ENCODE measurements at regions not wholly inside any gene's neighbourhood (a gene's known extent, or its start where the extent isn't known, plus 50 kb on each side); places are given as distances from the start of the nearest gene placed in this dataset.

- no peaks in the 10 kb centered on the region for H3K4me1 Mint-ChIP-seq
- H3K27me3 Mint-ChIP-seq (ENCODE audit: insufficient read depth) = peaks cover 4% of the 10 kb centered on the region
- H3K9me3 ChIP-seq (ENCODE audit: control insufficient read depth, low read length) = peaks cover 14% of the 10 kb centered on the region
- peaks cover 16% of the 10 kb centered on the region for H3K9me3 Mint-ChIP-seq
- no peak overlapping the region for H3K9ac ChIP-seq (ENCODE audit: extremely low read depth, low read length, poor library complexity, severe bottlenecking)
- no peak overlapping the region for H3K4me3 ChIP-seq (ENCODE audit: low read length)
- 70 to 74% methylated on average over 7 to 9 of the region's 9 CpGs for WGBS, 2 experiments (ENCODE audit: insufficient coverage in 1 of 2, insufficient read length in 1 of 2)
- H3K36me3 Mint-ChIP-seq (ENCODE audit: low read depth) = peaks cover 4% of the 10 kb centered on the region
- H3K4me1 ChIP-seq (ENCODE audit: control insufficient read depth, insufficient read depth, low read length) = no peaks in the 10 kb centered on the region
- H3K27ac ChIP-seq (ENCODE audit: low read depth, low read length) = no peak overlapping the region
- peak; percentile 71 for DNase-seq
- no peaks in the 10 kb centered on the region for H3K27me3 ChIP-seq (ENCODE audit: control insufficient read depth, insufficient read depth, low read length, poor library complexity, severe bottlenecking)
- H3K36me3 ChIP-seq (ENCODE audit: control insufficient read depth, insufficient read depth, low read length) = no peaks in the 10 kb centered on the region
- no peak overlapping the region for H3K4me3 Mint-ChIP-seq
- TF ChIP-seq, protein P1, sequence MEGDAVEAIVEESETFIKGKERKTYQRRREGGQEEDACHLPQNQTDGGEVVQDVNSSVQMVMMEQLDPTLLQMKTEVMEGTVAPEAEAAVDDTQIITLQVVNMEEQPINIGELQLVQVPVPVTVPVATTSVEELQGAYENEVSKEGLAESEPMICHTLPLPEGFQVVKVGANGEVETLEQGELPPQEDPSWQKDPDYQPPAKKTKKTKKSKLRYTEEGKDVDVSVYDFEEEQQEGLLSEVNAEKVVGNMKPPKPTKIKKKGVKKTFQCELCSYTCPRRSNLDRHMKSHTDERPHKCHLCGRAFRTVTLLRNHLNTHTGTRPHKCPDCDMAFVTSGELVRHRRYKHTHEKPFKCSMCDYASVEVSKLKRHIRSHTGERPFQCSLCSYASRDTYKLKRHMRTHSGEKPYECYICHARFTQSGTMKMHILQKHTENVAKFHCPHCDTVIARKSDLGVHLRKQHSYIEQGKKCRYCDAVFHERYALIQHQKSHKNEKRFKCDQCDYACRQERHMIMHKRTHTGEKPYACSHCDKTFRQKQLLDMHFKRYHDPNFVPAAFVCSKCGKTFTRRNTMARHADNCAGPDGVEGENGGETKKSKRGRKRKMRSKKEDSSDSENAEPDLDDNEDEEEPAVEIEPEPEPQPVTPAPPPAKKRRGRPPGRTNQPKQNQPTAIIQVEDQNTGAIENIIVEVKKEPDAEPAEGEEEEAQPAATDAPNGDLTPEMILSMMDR (conservative IDR thresholded peaks at IDR 0.05) = peak; percentile 59
- H3K27ac Mint-ChIP-seq = no peak overlapping the region
Observed at GRCh38 chr10:124296121-124296812, 122.5 kb downstream of the OAT start.

GRCh38 chr10:124294811-124295770 lies 123.6 kb downstream of the OAT start:
- WGBS, 2 experiments (ENCODE audit: insufficient coverage in 1 of 2, insufficient read length in 1 of 2) = 88 to 92% methylated on average over 11 to 22 of the region's 22 CpGs
- no peak for DNase-seq
- no peaks in the 10 kb centered on the region for H3K4me1 Mint-ChIP-seq
- peaks cover 2% of the 10 kb centered on the region for H3K9me3 ChIP-seq (ENCODE audit: control insufficient read depth, low read length)
- H3K4me1 ChIP-seq (ENCODE audit: control insufficient read depth, insufficient read depth, low read length) = no peaks in the 10 kb centered on the region
- no peak overlapping the region for H3K27ac ChIP-seq (ENCODE audit: low read depth, low read length)
- H3K27ac Mint-ChIP-seq = no peak overlapping the region
- no peak overlapping the region for H3K4me3 Mint-ChIP-seq
- no peak overlapping the region for H3K9ac ChIP-seq (ENCODE audit: extremely low read depth, low read length, poor library complexity, severe bottlenecking)
- H3K36me3 ChIP-seq (ENCODE audit: control insufficient read depth, insufficient read depth, low read length) = no peaks in the 10 kb centered on the region
- no peaks in the 10 kb centered on the region for H3K27me3 Mint-ChIP-seq (ENCODE audit: insufficient read depth)
- no peak overlapping the region for H3K4me3 ChIP-seq (ENCODE audit: low read length)
- H3K27me3 ChIP-seq (ENCODE audit: control insufficient read depth, insufficient read depth, low read length, poor library complexity, severe bottlenecking) = no peaks in the 10 kb centered on the region
- TF ChIP-seq, protein P1 (conservative IDR thresholded peaks at IDR 0.05) = no peak
- H3K36me3 Mint-ChIP-seq (ENCODE audit: low read depth) = no peaks in the 10 kb centered on the region
- peaks cover 4% of the 10 kb centered on the region for H3K9me3 Mint-ChIP-seq

- 93 to 97% methylated on average over 15 to 22 of the region's 22 CpGs for WGBS, 2 experiments (ENCODE audit: insufficient coverage in 1 of 2, insufficient read length in 1 of 2)
- no peak overlapping the region for H3K27ac Mint-ChIP-seq
- no peak for DNase-seq
- no peak overlapping the region for H3K4me3 Mint-ChIP-seq
- H3K27me3 ChIP-seq (ENCODE audit: control insufficient read depth, insufficient read depth, low read length, poor library complexity, severe bottlenecking) = no peaks in the 10 kb centered on the region
- no peak overlapping the region for H3K4me3 ChIP-seq (ENCODE audit: low read length)
- H3K27me3 Mint-ChIP-seq (ENCODE audit: insufficient read depth) = no peaks in the 10 kb centered on the region
- H3K4me1 ChIP-seq (ENCODE audit: control insufficient read depth, insufficient read depth, low read length) = no peaks in the 10 kb centered on the region
- no peak overlapping the region for H3K27ac ChIP-seq (ENCODE audit: low read depth, low read length)
- no peaks in the 10 kb centered on the region for H3K9me3 ChIP-seq (ENCODE audit: control insufficient read depth, low read length)
- H3K4me1 Mint-ChIP-seq = no peaks in the 10 kb centered on the region
- H3K36me3 ChIP-seq (ENCODE audit: control insufficient read depth, insufficient read depth, low read length) = no peaks in the 10 kb centered on the region
- H3K9me3 Mint-ChIP-seq = no peaks in the 10 kb centered on the region
- TF ChIP-seq, protein P1 (conservative IDR thresholded peaks at IDR 0.05) = no peak
- H3K9ac ChIP-seq (ENCODE audit: extremely low read depth, low read length, poor library complexity, severe bottlenecking) = no peak overlapping the region
- H3K36me3 Mint-ChIP-seq (ENCODE audit: low read depth) = no peaks in the 10 kb centered on the region
Observed at GRCh38 chr10:124293616-124294449, 124.9 kb downstream of the OAT start.
